Fibroblast of the aortic adventitia (primary cell): ENCODE measurements at regions not wholly inside any gene's neighbourhood (a gene's known extent, or its start where the extent isn't known, plus 50 kb on each side); places are given as distances from the start of the nearest gene placed in this dataset.

ENCODE experiments used
- DNase-seq: peaks from one replicate; pipeline ENCODE4 v3.0.0-alpha.2; 2010; ENCODE audit warnings: low read depth
- H3K4me3 ChIP-seq: 2 replicates; pipeline ENCODE4 v1.5.1; 2011; ENCODE audit warnings: low read depth, mild to moderate bottlenecking, control low read depth, low read length, moderate library complexity
- CTCF ChIP-seq: IDR thresholded peaks from 2 replicates; pipeline ENCODE4 v1.5.1; 2011; ENCODE audit warnings: mild to moderate bottlenecking, low read length, control low read depth, inconsistent platforms; ENCODE audit not compliant: insufficient read depth

GRCh38 chrX:82081027-82081426 is 879.1 kb downstream of the SH3BGRL start:
- no peak overlapping the region for H3K4me3 ChIP-seq
- no peak for TF ChIP-seq CTCF
- DNase-seq: no peak

GRCh38 chrX:82087699-82088098 is 885.8 kb downstream of the SH3BGRL start:
- no peak overlapping the region for H3K4me3 ChIP-seq
- no peak for DNase-seq
- no peak for TF ChIP-seq CTCF

DNA sequence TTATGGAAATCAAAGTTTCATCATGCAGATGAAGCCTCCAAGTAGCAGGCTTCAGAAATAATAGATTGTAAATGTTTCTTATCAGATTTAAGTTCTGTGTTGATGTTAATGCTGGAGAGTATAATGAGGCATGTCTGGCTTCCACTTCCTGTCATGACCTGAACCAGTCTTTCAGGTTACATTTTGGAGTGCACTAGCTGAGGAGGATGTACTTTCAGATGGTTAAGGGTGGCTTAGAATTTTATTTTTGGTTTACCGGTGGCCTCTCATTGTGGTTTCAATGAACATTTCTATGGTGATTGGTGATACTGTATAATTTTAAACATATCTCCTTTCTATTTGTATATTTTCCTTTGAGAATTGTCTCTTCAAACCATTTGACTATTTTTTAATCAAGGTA is 890.4 kb downstream of the SH3BGRL start:
- DNase-seq: no peak
- H3K4me3 ChIP-seq: no peak overlapping the region
- TF ChIP-seq CTCF: no peak

DNA sequence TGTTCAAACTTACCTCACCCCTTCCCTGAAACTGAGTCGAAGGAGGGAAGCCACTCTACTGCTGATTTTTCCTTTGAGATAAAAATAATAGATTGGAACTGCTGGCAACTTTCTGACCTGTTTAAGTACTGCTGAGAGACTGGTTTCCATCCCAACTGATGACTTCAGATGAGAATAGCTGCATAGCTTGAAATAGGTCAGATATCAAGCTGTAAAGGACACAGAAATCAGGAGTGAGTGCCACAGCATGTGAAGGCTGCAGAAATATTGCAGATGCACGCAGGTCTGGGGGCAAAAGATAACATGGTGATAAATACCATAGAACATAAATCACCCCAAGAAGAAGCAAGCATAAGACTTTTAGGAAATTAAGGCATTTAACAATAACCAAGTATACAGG is 923.2 kb downstream of the SH3BGRL start:
- no peak overlapping the region for H3K4me3 ChIP-seq
- TF ChIP-seq CTCF: no peak
- no peak for DNase-seq

DNA sequence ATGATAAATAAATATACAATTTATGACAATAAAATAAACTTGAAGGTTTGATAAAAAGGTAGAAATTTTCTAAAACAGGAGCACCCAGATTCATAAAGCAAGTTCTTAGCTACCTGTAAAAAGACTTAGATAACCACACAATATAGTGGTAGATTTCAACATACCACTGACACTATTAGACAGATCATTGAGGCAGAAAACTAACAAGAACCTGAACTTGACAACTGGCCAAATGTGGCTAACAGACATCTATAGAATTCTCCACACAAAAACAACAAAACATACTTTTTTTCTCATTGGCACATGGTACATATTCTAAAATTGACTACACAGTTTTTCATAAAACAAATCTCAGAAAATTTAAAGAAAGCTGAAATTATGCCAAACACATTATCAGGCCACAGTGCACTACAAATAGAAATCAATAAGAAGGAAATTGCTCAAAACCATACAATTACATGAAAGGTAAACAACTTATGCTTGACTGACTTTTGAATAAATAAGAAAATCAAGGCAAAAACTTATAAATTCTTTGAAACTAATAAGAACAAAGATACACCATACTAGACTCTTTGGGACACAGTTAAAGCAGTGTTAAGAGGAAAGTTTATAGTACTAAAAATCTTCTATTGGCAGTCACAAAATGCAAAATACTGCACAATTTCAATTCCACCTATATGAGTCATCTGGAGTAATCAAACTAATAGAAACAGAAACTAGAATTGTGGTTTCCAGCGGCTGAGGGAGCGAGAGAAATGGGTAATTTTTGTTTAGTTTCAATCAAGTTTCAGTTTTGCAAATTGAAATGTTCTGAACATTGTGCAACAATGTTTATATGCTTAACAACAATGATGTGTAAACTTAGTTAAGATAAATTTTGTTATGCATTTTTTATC is 925.6 kb downstream of the SH3BGRL start:
- no peak for TF ChIP-seq CTCF
- DNase-seq: no peak
- no peak overlapping the region for H3K4me3 ChIP-seq

GRCh38 chrX:82134378-82134777 is 932.5 kb downstream of the SH3BGRL start:
- DNase-seq: no peak
- no peak overlapping the region for H3K4me3 ChIP-seq
- TF ChIP-seq CTCF: no peak
